SU-DHL-6 (cell line): ENCODE measurements at regions not wholly inside any gene's neighbourhood (a gene's known extent, or its start where the extent isn't known, plus 50 kb on each side); places are given as distances from the start of the nearest gene placed in this dataset.

Experiments used
- EZH2phosphoT487 ChIP-seq: fragments of 200-600 bp; sonication (generic), shearing (Covaris generic); conservative IDR thresholded peaks from 2 replicates; pipeline ENCODE4 v1.6.1; 2018; ENCODE audit warnings: mild to moderate bottlenecking, antibody characterized with exemption, low read length, moderate library complexity, mixed read lengths
- TF ChIP-seq, protein P1 (sequence below): fragments of 200-600 bp; sonication (generic); IDR thresholded peaks from one replicate; pipeline ENCODE4 v1.5.1; 2017; ENCODE audit warnings: antibody characterized with exemption, mild to moderate bottlenecking, low read length, moderate library complexity; ENCODE audit not compliant: insufficient read depth, poor library complexity, severe bottlenecking

GRCh38 chr10:35872671-35873070 lies 230.6 kb upstream of the FZD8 start:
- TF ChIP-seq, protein P1, sequence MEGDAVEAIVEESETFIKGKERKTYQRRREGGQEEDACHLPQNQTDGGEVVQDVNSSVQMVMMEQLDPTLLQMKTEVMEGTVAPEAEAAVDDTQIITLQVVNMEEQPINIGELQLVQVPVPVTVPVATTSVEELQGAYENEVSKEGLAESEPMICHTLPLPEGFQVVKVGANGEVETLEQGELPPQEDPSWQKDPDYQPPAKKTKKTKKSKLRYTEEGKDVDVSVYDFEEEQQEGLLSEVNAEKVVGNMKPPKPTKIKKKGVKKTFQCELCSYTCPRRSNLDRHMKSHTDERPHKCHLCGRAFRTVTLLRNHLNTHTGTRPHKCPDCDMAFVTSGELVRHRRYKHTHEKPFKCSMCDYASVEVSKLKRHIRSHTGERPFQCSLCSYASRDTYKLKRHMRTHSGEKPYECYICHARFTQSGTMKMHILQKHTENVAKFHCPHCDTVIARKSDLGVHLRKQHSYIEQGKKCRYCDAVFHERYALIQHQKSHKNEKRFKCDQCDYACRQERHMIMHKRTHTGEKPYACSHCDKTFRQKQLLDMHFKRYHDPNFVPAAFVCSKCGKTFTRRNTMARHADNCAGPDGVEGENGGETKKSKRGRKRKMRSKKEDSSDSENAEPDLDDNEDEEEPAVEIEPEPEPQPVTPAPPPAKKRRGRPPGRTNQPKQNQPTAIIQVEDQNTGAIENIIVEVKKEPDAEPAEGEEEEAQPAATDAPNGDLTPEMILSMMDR, result no peak
- no peak for TF ChIP-seq EZH2phosphoT487
